ENCODE measurements at regions not wholly inside any gene's neighbourhood (a gene's known extent, or its start where the extent isn't known, plus 50 kb on each side); places are given as distances from the start of the nearest gene placed in this dataset.

DNA sequence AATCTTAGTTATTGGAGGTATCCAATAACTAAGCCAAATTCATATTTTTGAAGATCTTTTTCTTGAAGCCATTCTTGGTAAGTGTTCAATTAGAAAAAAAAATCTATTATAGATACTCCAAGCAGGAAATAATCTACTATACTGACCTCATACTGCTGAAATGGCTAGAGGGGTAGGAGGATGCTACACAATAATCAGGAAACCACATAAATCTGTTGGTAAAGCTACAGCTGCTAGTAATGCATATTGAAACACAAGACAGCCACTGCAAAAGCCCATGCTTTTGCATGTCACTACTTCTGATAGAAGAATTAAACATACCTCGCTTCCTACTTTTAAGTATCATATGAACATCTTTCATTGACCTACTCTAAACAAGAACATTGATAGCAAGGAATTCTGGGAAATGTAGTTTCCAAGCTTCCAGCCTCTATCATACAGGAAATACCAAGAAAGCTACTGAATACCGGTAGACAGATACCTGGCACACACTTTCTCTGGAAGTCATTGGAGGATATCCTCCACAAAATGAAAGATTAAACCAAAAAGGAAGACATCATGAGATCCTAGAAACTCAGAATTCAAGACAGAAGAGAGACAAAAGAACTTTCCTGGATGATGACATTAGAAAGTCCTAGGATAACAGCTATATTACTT is 103.0 kb upstream of the VAV3 start:
- Histone ChIP-seq H3K36me3 (no peaks in the 10 kb centered on the region), H3K9me3 (no peaks in the 10 kb centered on the region), H3K4me1 (no peaks in the 10 kb centered on the region), H3K27ac (no peak overlapping the region), H3K4me3 (replicated peaks in 1 of 3) (no peak overlapping the region), H3K27me3 (no peaks in the 10 kb centered on the region)
- no peak for DNase-seq
- intact Hi-C loops (cut with DNase I) = no loop called here
- TF ChIP-seq, protein P1, sequence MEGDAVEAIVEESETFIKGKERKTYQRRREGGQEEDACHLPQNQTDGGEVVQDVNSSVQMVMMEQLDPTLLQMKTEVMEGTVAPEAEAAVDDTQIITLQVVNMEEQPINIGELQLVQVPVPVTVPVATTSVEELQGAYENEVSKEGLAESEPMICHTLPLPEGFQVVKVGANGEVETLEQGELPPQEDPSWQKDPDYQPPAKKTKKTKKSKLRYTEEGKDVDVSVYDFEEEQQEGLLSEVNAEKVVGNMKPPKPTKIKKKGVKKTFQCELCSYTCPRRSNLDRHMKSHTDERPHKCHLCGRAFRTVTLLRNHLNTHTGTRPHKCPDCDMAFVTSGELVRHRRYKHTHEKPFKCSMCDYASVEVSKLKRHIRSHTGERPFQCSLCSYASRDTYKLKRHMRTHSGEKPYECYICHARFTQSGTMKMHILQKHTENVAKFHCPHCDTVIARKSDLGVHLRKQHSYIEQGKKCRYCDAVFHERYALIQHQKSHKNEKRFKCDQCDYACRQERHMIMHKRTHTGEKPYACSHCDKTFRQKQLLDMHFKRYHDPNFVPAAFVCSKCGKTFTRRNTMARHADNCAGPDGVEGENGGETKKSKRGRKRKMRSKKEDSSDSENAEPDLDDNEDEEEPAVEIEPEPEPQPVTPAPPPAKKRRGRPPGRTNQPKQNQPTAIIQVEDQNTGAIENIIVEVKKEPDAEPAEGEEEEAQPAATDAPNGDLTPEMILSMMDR (IDR thresholded peaks at IDR 0.05) = no peak
- 60 to 65% methylated on average over 2 of the region's 2 CpGs for WGBS, 2 donors

DNA sequence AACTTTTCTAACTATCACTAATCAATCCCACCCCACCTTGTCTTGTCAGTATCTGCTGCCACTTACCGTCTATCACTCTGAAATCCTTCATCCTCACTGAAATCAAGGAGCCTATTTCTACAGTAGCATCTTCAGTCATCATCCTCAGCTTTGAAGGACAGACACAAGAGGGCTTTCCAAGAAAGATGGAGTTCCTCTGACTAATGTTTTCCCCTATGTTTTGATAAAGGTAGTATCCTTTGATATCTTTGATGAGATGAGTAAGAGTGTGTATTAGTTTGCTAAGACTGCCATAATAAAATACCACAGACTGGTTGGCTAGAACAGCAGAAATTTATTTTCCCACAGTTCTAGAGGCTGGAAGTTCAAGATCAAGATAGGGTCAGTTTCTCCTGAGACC is 101.8 kb upstream of the VAV3 start:
- 85 to 96% methylated on average over 1 of the region's 1 CpG for WGBS, 2 donors
- intact Hi-C loops (cut with DNase I) = no loop called here
- no peaks in the 10 kb centered on the region for H3K9me3 ChIP-seq

DNA sequence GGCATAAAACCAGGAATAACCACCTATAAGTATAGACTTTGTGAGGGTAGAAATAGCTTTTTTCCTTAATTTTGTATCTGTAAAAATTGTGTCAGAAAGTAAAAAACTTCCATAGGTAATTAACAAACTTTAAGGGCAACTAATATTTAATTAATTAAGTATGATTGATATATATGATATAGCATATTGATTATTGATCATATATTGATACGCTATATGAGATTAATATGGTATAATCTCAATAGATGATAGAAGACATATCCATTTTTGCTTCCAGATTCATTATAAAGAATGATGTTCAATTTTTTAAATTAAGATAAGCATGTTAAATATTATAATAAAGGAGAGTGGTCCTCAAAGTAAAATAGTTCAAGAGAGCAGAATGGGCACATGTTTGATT is 99.3 kb upstream of the VAV3 start:
- Histone ChIP-seq H3K4me1 (no peaks in the 10 kb centered on the region), H3K27me3 (no peaks in the 10 kb centered on the region), H3K36me3 (no peaks in the 10 kb centered on the region), H3K4me3 (replicated peaks in 1 of 3) (no peak overlapping the region), H3K27ac (no peak overlapping the region), H3K9me3 (no peaks in the 10 kb centered on the region)
- no peak for DNase-seq
- WGBS, 2 donors = 56 to 100% methylated on average over 1 of the region's 1 CpG
- intact Hi-C loops (cut with DNase I) = no loop called here
- TF ChIP-seq, protein P1 (IDR thresholded peaks at IDR 0.05) = no peak
- TF ChIP-seq POLR2A (IDR thresholded peaks at IDR 0.05) = no peak

More for the DNA sequence above, 101.8 kb upstream of the VAV3 start:
- Histone ChIP-seq H3K27ac (no peak overlapping the region), H3K27me3 (no peaks in the 10 kb centered on the region), H3K4me3 (replicated peaks in 1 of 3) (no peak overlapping the region), H3K36me3 (no peaks in the 10 kb centered on the region), H3K4me1 (no peaks in the 10 kb centered on the region)
- TF ChIP-seq POLR2A (IDR thresholded peaks at IDR 0.05) = no peak
- TF ChIP-seq, protein P1 (IDR thresholded peaks at IDR 0.05) = no peak
- DNase-seq = no peak

DNA sequence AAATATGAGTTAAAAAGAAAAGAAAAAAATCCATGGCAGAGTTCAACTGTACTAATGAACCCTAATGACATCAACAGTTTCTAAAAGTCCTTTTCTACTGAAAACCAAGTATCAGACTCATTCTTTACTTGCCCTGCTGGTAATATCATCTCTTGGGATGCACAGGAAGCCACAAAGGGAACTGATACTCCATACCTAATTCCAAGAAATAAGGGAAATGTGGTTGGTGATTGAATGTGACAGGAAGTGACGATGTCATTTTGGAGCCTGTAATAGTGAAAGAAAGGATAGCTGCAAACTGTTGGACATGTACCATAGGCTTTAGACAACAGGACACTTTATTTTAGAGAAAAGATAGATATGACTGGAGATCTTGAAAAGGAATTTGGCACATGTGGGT is 98.7 kb upstream of the VAV3 start:
- Histone ChIP-seq H3K27me3 (no peaks in the 10 kb centered on the region), H3K9me3 (no peaks in the 10 kb centered on the region), H3K4me1 (no peaks in the 10 kb centered on the region), H3K27ac (no peak overlapping the region), H3K4me3 (replicated peaks in 1 of 3) (no peak overlapping the region), H3K36me3 (no peaks in the 10 kb centered on the region)
- TF ChIP-seq, protein P1 (IDR thresholded peaks at IDR 0.05) = no peak
- no peak for TF ChIP-seq POLR2A (IDR thresholded peaks at IDR 0.05)
- WGBS, 2 donors = 80 to 88% methylated on average over 1 of the region's 1 CpG
- no peak for DNase-seq
- intact Hi-C loops (cut with DNase I) = no loop called here

DNA sequence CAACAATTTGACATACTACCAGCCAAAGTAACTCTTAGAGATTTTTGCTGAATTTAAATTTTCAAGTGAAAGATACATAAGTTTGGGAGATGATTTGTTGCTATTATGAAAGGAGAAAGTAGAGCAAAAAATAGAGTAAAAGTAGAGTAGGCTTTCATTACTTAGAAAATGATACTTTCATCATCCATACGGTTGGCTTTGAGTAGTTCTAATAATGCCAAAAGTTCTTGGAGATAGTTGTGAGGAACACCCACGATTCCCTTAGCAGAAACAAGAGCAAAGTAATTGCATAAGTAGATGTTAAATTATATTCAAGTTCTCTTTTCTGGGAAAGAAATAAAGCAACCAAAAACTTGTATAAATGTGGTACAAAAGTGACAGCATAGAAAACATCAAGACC is 95.0 kb upstream of the VAV3 start:
- H3K27me3 ChIP-seq = no peaks in the 10 kb centered on the region
- WGBS, 2 donors = 59 to 71% methylated on average over 2 of the region's 2 CpGs
- no peak overlapping the region for H3K4me3 ChIP-seq (replicated peaks in 1 of 3)
- DNase-seq = no peak
- intact Hi-C loops (cut with DNase I) = no loop called here
- TF ChIP-seq POLR2A (IDR thresholded peaks at IDR 0.05) = no peak
- TF ChIP-seq, protein P1 (IDR thresholded peaks at IDR 0.05) = no peak
- no peaks in the 10 kb centered on the region for H3K9me3 ChIP-seq
- no peak overlapping the region for H3K27ac ChIP-seq
- no peaks in the 10 kb centered on the region for H3K36me3 ChIP-seq
- no peaks in the 10 kb centered on the region for H3K4me1 ChIP-seq

All from thyroid gland (tissue), 4 donors.